HL-60 (cell line): ENCODE measurements at regions not wholly inside any gene's neighbourhood (a gene's known extent, or its start where the extent isn't known, plus 50 kb on each side); places are given as distances from the start of the nearest gene placed in this dataset.
"Not testable (repeated sequence)": the region's sequence is repeated elsewhere in the genome, so short reads cannot be mapped to it uniquely, and the experiment has no call there.

Experiments used
- DNase-seq, 2 experiments: peaks; one replicate each; pipeline ENCODE4 v3.0.0-alpha.2; 2010 to 2020; ENCODE audit warnings: low read depth in 1 of 2, low spot score in 1 of 2
- H3K27ac ChIP-seq: fragments of 250-450 bp; sonication (Bioruptor Pico); replicated peaks from 2 replicates; pipeline ENCODE4 v1.5.1; 2020; ENCODE audit warnings: mild to moderate bottlenecking, moderate library complexity
- H3K27me3 ChIP-seq: fragments of 250-450 bp; sonication (Bioruptor Pico); 2 replicates; pipeline ENCODE4 v1.5.1; 2021; ENCODE audit warnings: mild to moderate bottlenecking, moderate library complexity; ENCODE audit not compliant: insufficient read depth, poor library complexity, severe bottlenecking
- H3K4me3 ChIP-seq: replicated peaks from 2 replicates; pipeline ENCODE4 v1.5.1; 2011; ENCODE audit warnings: mild to moderate bottlenecking, control low read depth, low read length; ENCODE audit not compliant: insufficient read depth

- DNase-seq, H3K27ac ChIP-seq, H3K27me3 ChIP-seq, H3K4me3 ChIP-seq: not testable (repeated sequence)
These were observed 61.1 kb upstream of the RUBCNL start for GRCh38 chr13:46448148-46448547.

- not testable (repeated sequence) for H3K27me3 ChIP-seq, H3K4me3 ChIP-seq, DNase-seq, H3K27ac ChIP-seq
These were observed 50.9 kb upstream of the RUBCNL start for GRCh38 chr13:46437808-46438404.
